ENCODE measurements at regions not wholly inside any gene's neighbourhood (a gene's known extent, or its start where the extent isn't known, plus 50 kb on each side); places are given as distances from the start of the nearest gene placed in this dataset.

DNA sequence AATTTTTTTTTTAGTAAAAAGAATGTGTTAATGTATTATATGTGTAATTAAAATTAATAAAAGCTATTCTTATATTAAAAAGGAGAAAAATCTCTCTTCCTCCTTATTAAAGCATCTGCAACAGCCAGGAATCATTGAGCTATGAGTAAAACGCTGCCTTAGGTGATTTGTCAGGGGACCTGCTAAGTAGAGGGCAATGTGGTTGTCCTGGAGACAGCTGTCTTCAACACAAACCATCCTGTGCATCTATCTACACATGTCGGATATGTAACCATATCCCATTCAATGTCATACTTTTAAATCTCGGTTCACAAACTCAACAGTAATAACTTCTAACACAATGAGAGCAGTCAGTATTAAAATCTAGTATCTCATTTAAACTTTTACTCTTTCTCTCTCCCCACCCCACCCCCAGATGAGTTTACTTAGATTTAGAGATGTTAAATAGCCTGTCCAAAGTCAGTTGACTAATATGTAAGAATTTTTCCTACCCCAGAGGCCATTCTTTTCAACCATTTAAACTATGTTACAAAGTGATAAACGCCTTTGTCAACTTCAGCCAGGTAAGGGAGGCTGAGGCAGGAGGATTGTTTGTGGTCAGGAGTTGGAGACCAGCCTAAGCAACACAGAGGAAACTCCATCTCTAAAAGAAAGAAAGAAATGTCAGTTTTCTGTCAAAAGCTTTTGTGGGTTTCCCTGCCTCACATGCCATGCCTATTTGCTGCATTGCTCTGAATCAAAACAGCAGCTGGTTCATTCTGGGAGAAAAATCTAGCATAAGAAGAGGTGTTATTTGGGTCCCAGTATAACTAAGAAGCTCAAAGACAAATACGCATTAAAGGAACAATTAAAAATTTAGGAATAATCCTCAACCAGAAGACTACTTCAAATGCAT lies 413.7 kb upstream of the CCDC196 start:
- CTCF ChIA-PET: interaction anchor here (0.7 to 1.3 kb wide), 3 partner anchors 21 to 908 kb away, joined by 3 read pairs; no protein-coding TSS in a partner anchor

DNA sequence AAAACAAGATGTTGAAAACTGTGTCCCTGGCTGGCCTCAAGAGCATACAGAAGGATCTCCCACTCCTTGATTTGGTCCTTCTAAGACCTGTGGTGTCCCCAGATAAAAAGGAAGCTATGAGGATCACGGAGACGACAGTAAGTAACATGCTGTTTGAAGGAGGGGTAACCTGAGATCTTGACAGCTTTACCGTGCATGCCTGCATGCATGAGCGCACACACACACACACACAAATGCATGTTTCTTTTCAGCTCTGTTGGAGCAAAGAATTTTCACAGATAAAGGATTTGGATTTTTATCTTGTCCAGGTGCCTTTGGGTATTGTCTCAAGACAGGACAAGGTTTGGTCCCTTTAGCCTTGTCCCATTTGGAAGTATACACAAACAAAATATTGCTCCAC lies 411.6 kb upstream of the CCDC196 start:
- ChIA-PET CTCF (no interaction called here), POLR2A (no interaction called here)

More for the DNA sequence above, 413.7 kb upstream of the CCDC196 start:
- POLR2A ChIA-PET: no interaction called here

DNA sequence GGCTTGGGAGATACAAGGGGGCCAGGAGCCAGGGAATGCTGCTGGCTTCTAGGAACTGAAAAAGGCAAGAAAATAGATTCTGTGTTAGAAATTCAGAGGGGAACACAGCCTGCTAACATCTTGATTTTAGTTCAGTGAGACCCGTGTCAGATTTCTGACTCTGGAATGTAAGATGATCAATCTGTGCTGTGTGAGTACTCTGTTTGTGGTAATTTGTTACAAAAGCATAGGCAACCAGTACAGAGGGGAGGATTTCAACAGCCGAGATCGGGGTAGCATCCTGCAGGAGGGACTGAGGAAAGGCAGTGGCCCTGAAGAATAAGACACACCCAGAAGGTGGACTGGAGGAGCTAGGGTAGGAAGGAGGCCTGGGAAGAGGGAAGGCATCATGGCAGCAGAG lies 410.0 kb upstream of the CCDC196 start:
- ChIA-PET CTCF (no interaction called here), POLR2A (no interaction called here)

DNA sequence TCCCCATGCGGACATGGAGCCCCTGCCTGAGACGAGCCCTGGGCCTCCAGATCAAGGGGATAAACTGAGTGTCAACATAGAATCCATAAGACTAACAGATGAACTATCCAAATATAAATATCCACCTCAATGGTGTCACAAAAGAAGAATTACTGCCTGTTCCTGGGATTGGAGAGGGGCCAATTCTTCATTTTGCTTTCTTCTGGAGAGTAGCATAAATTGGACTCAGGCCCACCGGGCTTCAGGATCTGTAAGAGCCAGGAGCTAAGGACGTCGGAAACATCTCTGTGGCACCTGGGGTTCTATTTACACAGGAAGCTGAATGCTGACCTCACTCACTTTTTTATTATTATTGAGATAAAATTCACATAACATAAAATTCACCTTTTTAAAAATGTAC lies 408.2 kb upstream of the CCDC196 start:
- CTCF ChIA-PET: no interaction called here
- POLR2A ChIA-PET: no interaction called here

DNA sequence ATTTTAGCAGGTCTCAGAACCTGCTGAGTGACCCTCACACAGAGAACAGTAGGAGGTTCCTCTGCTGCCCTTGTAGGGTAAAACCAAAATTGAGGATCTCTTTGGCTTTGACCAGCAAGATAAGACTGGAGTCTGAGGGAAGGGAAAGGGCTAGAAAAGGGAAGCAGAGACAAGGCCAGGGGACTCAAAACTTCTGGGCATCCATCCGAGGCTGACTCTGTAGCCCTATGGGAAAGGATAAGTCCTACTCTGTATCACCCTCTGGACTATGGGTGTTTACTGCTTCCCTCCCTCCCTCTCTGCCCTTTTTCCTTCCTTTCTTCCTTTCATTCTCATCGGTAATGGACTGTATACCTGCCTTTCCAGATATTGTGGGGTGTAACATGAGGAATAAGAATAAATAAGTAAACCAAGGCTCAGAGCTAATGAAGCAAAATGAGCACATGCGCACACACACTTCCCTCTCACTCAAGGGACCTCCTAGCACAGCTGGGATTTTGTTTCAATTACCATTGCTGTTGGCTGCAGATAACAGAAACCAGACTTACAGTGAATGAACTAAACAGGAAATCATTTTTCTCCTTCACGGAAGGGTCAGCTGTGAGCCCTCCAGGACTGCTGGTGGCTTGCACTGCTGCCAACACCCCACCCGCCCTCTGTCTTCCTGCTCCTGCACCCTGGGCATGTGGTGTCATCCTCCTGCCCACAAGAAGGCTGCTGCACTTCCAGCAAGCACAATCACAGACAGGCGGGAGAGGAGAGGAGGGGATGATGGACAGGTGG lies 404.4 kb upstream of the CCDC196 start:
- CTCF ChIA-PET: no interaction called here
- POLR2A ChIA-PET: no interaction called here

DNA sequence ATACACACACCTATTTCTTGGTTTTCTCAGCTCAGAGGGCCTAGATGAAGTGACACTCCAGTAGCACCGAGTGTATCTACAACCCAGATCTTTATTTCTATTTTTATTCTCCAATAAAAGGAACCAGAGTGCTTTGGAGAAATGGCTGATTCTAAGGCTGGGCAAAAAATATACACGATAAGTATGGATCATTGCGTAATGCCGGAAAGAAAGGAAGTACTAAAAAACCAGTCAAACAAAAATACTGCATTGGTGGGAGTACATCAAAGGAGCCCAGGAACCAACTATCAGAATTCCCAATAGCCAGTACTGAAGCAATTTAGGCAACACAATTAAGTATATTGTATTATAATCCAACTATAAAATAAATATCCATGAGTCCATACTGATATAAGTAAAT lies 400.9 kb upstream of the CCDC196 start:
- ChIA-PET POLR2A (no interaction called here), CTCF (no interaction called here)

DNA sequence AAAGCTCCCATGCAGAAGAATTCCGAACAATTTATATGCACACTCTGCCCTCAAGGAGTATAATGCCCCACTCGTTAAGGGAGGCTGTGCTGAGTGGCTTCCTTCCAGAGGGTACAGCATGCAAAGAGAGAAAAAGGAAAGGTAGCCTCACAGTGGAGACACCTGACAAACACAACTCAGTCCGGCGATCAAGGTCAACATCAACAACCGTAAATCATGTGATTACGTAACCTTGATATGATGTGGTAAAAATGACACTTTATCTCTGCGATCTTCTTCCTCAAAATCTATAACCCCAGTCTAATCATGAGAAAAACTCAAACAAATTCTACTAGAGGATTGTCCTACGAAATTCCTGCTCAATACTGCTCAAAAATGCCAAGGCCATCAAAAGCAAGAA lies 400.5 kb upstream of the CCDC196 start:
- CTCF ChIA-PET: no interaction called here

DNA sequence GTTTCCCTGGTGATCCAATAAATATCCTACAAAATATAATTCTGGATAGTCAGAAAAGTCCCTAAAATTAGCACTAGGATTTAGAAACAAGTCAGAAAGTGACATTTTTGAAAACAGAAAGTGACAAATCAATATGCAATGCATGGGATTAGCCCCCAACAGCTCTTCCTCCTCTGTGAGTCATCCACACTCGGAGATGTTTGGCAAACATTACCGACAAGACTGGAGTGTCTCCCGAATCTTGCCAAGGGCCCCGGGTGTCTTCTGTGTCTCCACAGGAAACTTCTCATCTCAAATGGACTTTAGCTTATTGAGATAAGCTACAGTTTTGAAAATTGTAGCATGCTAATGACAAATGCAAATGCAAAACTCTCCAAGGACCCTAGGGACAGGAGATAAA lies 398.9 kb upstream of the CCDC196 start:
- CTCF ChIA-PET: no interaction called here
- POLR2A ChIA-PET: no interaction called here

More for the DNA sequence above, 400.5 kb upstream of the CCDC196 start:
- POLR2A ChIA-PET: no interaction called here

DNA sequence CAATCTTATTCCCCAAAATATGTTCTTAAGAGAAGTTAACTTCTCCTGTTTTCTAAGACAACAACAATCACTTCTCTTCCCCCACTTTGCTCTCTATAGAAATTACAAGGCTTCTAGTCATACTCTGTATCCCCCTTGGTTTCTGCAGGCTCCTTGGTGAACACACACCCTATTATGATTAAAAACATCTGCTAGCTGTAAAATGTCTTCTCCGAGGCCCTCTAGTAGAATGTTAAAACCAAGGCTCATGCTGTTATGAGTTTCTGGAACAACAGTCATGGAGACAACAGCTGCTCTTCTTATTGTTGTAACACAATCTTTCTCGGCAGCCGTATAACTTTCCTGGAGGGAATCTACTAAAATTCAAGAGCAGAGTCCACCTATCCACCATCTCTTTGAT lies 397.5 kb upstream of the CCDC196 start:
- POLR2A ChIA-PET: no interaction called here
- CTCF ChIA-PET: interaction anchor here (0.7 kb wide), 1 partner anchor 130 kb away, joined by 3 read pairs; no protein-coding TSS in a partner anchor

DNA sequence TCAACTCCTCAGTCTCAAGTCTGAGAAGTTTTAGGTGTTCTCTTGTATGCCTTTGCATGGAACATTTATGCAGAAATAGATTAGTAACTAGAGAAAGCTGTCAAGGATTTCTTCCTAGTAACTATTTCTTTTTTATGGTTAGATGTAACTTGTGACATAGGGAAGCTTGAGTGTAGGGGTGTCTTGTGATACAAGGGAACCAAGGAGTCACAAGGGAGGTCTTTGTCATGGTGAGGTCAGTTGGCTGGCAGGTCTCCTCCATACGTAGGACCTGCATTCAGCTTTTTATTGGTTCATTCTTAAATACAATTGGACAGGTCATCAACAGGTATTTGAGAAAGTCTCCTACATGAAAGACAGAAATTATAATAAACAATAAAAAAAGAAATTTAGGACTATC lies 394.0 kb upstream of the CCDC196 start:
- ChIA-PET POLR2A (no interaction called here), CTCF (interaction anchor here (1.4 kb wide), 1 partner anchor 20 kb away, joined by 3 read pairs; no protein-coding TSS in a partner anchor)

DNA sequence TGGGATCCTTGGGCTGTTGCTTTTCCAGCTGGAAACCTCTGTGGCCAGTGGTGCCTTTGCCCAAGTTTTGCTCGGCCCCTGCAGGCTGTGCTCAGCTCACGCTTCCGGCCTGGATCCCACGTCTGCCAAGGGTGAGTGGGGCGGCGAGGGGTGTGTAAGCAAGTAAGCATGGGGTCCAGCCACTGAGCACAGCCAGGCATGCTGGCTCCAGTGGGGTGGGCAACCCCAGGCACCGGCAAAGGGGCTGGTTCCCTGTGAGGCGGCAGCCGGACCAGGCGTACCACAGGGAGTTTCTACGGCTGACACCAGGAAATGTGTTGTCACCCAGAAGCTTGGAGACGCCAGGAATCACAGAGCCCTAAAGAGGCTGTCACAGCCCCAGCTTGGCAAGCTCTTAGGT lies 393.4 kb upstream of the CCDC196 start:
- CTCF ChIA-PET: interaction anchor here (1.4 kb wide), 1 partner anchor 21 kb away, joined by 3 read pairs; no protein-coding TSS in a partner anchor
- POLR2A ChIA-PET: no interaction called here

DNA sequence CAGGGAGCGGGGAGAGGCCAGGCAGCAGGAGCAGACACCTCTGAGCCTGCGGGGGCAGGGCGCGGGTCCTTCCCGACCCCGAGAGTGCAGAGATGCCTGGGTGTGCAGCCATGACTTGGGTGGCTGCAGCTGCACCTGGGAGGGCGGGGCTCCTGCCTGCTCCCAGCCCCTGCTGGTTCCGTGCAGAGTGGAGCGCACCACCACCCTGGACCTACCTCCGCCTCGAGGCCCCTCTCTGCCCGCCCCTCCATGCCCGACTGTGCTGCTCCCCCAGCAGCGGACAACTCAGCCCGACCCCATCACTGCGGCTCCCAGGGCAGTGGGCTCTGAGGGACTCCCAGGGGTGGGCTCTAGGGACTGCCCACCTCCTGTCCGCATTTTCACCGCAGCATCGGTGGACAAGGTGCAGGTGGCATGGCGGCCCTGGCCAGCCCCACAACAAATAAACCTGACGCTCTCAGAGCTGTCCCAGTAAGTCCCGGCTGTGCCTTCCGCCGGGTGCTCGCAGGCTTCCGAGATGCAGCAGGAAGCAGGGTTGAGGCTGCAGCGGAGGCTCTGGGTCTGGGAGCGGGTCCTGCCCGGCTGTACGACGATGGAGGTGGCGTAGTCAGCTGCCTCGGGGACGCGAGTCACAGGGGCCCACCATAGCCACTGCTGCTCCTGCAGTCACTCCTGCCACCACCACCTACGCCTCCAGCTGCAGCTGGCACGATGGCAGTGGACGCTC lies 392.0 kb upstream of the CCDC196 start:
- CTCF ChIA-PET: no interaction called here

DNA sequence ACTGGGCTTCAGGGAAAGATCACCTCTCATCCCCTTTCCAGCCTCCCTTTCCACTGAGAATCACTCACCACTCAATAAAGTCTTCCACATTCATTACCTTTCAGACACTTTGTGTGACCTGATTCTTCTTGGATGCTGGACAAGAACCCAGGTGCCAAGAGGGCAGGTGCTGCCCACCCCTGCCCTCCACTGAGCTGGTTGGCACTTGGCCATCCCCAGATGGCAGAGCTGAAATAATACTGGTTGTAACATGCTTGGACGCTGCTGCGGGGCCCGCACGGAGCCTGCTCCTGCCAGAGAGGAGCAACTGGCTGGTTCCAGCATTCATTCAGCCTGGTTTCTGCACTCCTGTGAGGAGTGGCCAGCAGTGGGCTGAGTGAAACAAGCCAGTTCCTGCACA lies 386.7 kb upstream of the CCDC196 start:
- ChIA-PET CTCF (no interaction called here), POLR2A (no interaction called here)

More for the DNA sequence above, 392.0 kb upstream of the CCDC196 start:
- POLR2A ChIA-PET: no interaction called here

DNA sequence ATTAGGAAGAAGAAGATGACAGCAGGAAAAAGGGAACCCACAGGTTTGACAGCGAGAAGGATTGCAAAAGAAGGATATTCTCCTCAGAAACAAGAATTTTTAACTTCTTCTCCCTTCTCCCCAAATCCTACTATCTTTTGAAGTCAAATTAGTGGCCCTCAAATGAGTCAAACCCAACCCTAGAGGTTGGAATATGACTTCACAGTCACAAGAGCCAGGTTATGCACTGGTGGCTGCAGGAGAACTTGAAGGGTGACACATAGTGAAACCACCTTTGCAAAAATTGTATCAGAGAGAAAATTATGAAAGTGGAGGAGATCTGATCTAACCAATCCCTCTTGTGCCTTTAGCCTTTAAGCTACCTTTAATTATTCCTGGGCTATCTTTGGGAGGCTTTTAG lies 386.2 kb upstream of the CCDC196 start:
- POLR2A ChIA-PET: no interaction called here
- CTCF ChIA-PET: no interaction called here

DNA sequence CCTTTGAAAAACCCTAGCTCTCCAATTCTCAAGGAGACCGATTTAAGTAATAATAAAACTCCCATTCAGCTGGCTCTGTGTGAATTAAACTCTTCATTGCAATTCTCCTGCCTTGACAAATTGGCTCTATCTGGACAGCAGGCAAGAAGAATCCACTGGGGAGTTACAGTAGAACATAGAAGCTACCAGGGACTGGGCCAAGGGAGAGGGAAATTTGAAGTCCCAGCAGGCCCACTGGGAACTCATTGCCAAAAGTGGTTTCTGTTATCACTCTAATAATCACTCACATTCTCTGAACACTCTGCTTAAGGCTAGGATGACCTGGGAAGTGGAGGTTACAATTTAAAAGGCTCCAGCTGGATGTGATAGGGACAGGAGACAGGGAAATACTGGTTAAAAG lies 384.5 kb upstream of the CCDC196 start:
- POLR2A ChIA-PET: no interaction called here
- CTCF ChIA-PET: no interaction called here

DNA sequence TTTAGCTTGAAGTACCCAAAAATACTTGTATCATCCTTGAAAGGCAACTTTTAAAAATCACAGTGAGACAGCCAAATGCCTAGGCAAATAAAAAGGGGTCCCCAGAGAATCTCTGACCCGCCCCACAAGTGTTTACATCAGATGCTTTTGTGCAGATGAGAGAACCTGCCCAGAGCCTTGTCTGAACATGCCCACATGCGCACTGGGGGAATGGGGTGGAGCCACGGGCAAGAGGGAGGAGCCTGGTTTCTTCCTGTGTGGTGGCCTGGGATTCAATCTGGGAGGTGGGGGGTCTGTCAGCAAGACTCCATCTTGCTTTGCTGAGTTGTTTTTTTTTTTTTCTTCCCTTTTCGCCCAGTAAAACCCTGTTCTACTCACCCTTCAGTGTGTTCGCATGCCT lies 381.7 kb upstream of the CCDC196 start:
- ChIA-PET POLR2A (no interaction called here), CTCF (interaction anchor here (0.6 kb wide), 1 partner anchor 255 kb away, joined by 3 read pairs; no protein-coding TSS in a partner anchor)

DNA sequence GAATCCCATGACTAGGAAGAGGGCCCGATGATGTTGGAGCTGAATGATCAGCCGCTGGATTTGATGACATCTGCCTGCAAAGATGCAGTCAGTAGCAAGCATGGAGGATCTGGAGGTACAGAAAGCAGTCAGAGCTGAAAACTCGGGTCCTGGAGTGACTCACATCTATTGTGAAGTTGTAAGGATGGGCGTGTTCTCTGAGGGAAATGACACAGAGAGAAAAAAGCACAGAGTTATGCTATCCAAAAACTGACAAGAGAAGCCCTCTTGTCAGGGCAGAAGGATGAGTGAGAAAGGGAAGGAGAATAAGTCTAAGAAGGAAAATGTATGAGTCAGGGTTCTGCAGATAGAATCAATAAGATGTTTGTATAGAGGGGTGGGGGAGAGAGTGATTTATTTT lies 380.4 kb upstream of the CCDC196 start:
- CTCF ChIA-PET: no interaction called here

DNA sequence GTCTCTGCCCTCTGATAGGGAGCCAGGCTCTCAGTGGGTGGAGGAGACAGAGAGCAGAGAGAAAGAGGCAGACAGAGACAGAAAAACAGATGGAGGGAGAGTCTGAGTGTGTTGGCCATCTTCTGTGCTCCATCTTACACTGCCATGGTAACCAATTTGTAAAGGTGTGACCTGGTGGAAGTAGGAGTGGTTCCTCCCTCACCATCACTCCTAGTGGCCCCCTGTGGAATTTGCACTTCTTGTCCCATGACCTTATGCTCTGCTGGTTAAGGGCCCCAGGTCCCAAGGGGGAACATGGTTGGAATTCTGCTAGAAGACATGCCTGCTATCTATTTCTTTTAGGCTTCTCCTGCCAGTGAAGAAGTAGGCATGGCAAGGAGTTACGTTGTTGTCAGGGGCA lies 376.7 kb upstream of the CCDC196 start:
- ChIA-PET CTCF (no interaction called here), POLR2A (no interaction called here)

More for the DNA sequence above, 380.4 kb upstream of the CCDC196 start:
- POLR2A ChIA-PET: no interaction called here

DNA sequence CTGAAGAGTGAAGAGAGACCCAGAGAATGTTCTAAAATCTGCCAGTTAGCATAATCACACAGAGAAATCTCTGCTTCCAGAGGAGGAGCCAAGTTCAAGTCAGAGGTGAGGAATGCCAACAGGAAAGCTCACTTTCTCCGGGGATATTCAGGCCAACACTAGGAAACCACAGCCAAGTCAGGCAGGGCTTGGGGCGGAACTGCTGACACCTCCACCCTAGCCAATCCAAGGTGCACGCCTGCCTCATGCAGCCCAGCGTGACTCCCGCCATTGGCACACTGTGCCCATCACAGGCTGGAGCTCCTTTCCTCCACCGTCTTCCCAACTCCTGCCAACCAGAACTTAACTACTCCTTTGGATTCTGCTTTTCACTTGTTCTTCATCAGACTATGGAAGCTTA lies 374.3 kb upstream of the CCDC196 start:
- ChIA-PET CTCF (no interaction called here), POLR2A (no interaction called here)

DNA sequence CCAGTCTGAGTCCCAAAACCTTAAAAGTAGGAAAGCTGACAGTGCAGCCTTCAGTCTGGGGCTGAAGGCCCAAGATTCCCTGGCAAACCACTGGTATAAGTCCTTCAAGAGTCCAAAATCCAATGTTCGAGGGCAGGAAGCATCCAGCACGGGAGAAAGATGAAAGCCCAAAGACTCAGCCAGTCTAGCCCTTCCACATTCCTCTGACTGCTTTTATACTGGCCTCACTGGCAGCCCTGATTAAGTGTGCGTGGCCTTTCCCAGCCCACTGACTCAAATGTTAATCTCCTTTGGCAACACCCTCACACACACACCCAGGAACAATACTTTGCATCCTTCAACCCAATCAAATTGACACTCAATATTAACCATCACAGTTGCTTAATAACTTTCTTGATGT lies 372.1 kb upstream of the CCDC196 start:
- ChIA-PET CTCF (no interaction called here), POLR2A (no interaction called here)

All from activated CD8-positive, alpha-beta memory T cell treated with anti-CD3 and anti-CD28 coated beads for 36 hours (primary cell).